Parathyroid adenoma (tissue), 2 donors: ENCODE measurements at regions not wholly inside any gene's neighbourhood (a gene's known extent, or its start where the extent isn't known, plus 50 kb on each side); places are given as distances from the start of the nearest gene placed in this dataset.

ENCODE experiments used
- H2AFZ ChIP-seq: fragments of 300-600 bp; sonication (generic); one replicate; pipeline ENCODE4 v1.7.0; 2017; ENCODE audit warnings: antibody characterized with exemption, mild to moderate bottlenecking
- H3K27ac ChIP-seq: fragments of 300-600 bp; sonication (generic); one replicate; pipeline ENCODE4 v1.7.0; 2017
- H3K27me3 ChIP-seq: fragments of 300-600 bp; sonication (generic); one replicate; pipeline ENCODE4 v1.7.0; 2017; ENCODE audit warnings: low read length; ENCODE audit not compliant: control insufficient read depth, insufficient read depth
- H3K36me3 ChIP-seq: fragments of 300-600 bp; sonication (generic); one replicate; pipeline ENCODE4 v1.7.0; 2017; ENCODE audit warnings: low read length; ENCODE audit not compliant: control insufficient read depth, insufficient read depth
- H3K4me1 ChIP-seq: fragments of 300-600 bp; sonication (generic); one replicate; pipeline ENCODE4 v1.7.0; 2017; ENCODE audit warnings: control low read depth
- H3K4me2 ChIP-seq: fragments of 300-600 bp; sonication (generic); one replicate; pipeline ENCODE4 v1.7.0; 2017; ENCODE audit warnings: low read length
- H3K4me3 ChIP-seq: fragments of 300-600 bp; sonication (generic); one replicate; pipeline ENCODE4 v1.7.0; 2017; ENCODE audit warnings: low read depth, low read length
- H3K79me2 ChIP-seq: fragments of 300-600 bp; sonication (generic); one replicate; pipeline ENCODE4 v1.7.0; 2017; ENCODE audit warnings: control low read depth
- H3K9ac ChIP-seq: fragments of 300-600 bp; sonication (generic); one replicate; pipeline ENCODE4 v1.7.0; 2017; ENCODE audit warnings: mild to moderate bottlenecking
- H3K9me3 ChIP-seq: fragments of 300-600 bp; sonication (generic); one replicate; pipeline ENCODE4 v1.7.0; 2017; ENCODE audit warnings: low read length; ENCODE audit not compliant: control insufficient read depth
- TF ChIP-seq, protein P1 (sequence below): fragments of 300-600 bp; sonication (generic); IDR thresholded peaks from one replicate; pipeline ENCODE4 v1.7.0; 2017; ENCODE audit warnings: antibody characterized with exemption, mild to moderate bottlenecking
- donor health status: primary hyperparathyroidism.

DNA sequence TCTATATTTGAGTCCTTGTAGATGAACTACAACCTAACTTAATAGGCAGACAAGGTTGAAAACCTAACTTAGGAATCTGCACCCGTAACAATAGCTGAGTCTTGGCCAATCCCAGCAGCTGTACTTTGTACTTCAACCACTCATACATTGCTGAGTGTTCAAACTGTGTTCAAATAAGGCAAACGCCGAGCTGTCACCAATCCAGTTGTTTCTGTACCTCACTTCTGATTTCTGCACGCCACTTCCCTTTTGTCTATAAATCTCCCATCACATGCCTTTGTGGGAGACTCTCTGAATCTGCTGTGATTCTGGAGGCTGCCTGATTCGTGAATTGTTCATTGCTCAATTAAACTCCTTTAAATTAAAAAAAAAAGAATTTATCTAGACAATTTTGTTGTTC, 167.8 kb upstream of the TUT7 start:
- H3K36me3 ChIP-seq, result no peaks in the 10 kb centered on the region
- no peak overlapping the region for H3K9ac ChIP-seq
- no peak overlapping the region for H3K4me2 ChIP-seq
- TF ChIP-seq, protein P1, sequence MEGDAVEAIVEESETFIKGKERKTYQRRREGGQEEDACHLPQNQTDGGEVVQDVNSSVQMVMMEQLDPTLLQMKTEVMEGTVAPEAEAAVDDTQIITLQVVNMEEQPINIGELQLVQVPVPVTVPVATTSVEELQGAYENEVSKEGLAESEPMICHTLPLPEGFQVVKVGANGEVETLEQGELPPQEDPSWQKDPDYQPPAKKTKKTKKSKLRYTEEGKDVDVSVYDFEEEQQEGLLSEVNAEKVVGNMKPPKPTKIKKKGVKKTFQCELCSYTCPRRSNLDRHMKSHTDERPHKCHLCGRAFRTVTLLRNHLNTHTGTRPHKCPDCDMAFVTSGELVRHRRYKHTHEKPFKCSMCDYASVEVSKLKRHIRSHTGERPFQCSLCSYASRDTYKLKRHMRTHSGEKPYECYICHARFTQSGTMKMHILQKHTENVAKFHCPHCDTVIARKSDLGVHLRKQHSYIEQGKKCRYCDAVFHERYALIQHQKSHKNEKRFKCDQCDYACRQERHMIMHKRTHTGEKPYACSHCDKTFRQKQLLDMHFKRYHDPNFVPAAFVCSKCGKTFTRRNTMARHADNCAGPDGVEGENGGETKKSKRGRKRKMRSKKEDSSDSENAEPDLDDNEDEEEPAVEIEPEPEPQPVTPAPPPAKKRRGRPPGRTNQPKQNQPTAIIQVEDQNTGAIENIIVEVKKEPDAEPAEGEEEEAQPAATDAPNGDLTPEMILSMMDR, result no peak
- H3K27me3 ChIP-seq, result no peaks in the 10 kb centered on the region
- H2AFZ ChIP-seq, result no peak overlapping the region
- H3K79me2 ChIP-seq, result no peaks in the 10 kb centered on the region
- H3K27ac ChIP-seq, result no peak overlapping the region
- H3K4me3 ChIP-seq, result no peak overlapping the region
- no peaks in the 10 kb centered on the region for H3K4me1 ChIP-seq
- no peaks in the 10 kb centered on the region for H3K9me3 ChIP-seq

DNA sequence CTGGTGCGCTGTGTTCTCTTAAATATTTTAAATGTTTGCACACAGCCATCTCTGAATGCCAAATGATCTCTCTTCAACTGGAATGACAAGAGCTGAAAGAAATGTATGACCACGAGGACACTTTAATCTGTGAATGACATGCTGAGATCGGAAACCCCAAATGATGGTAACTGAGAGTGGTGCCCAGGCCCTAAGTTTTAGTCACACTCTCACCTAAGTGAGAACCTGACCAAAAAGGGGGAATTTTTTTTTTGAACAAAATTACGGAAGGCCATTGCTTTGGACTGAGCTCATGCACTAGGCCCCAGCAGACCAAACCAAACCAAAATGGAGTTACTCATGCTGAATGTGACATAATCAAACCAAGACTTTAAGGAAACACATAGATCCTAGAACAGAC, 167.1 kb upstream of the TUT7 start:
- TF ChIP-seq, protein P1, result no peak
- H3K9me3 ChIP-seq, result no peaks in the 10 kb centered on the region
- no peak overlapping the region for H3K27ac ChIP-seq
- no peaks in the 10 kb centered on the region for H3K27me3 ChIP-seq
- no peaks in the 10 kb centered on the region for H3K36me3 ChIP-seq
- H3K79me2 ChIP-seq, result no peaks in the 10 kb centered on the region
- no peaks in the 10 kb centered on the region for H3K4me1 ChIP-seq
- no peak overlapping the region for H3K4me3 ChIP-seq
- no peak overlapping the region for H3K4me2 ChIP-seq
- H2AFZ ChIP-seq, result no peak overlapping the region
- H3K9ac ChIP-seq, result no peak overlapping the region

DNA sequence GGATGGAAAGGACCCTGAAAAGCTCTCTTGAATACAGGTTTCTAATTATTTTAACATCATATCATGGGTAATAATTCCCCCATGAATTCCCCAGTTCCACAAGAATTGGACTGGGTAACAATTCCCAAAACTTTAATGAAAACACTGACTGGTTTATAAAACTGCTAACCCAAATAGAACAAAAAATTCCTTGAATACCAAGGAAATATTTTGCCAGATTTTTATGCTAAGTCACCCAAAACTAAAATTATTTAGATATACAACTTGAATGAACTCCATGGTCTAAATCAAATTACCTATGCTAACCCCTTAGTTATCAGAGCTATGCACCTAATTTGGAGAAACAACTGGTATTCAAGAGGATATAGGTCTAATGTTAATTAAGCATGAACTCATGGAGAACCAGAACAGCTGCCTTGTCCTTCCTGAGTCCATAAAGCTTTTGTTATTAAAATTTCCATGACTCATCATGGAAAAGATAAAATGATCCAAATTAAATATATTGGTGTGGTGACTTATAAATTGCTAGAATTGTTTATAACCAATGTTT, 164.9 kb upstream of the TUT7 start:
- Histone ChIP-seq H3K4me2 (no peak overlapping the region), H3K27ac (no peak overlapping the region), H3K9me3 (no peaks in the 10 kb centered on the region), H3K36me3 (no peaks in the 10 kb centered on the region), H3K9ac (no peak overlapping the region), H3K79me2 (no peaks in the 10 kb centered on the region), H3K4me3 (no peak overlapping the region), H2AFZ (no peak overlapping the region), H3K27me3 (no peaks in the 10 kb centered on the region), H3K4me1 (no peaks in the 10 kb centered on the region)
- TF ChIP-seq, protein P1, result no peak

DNA sequence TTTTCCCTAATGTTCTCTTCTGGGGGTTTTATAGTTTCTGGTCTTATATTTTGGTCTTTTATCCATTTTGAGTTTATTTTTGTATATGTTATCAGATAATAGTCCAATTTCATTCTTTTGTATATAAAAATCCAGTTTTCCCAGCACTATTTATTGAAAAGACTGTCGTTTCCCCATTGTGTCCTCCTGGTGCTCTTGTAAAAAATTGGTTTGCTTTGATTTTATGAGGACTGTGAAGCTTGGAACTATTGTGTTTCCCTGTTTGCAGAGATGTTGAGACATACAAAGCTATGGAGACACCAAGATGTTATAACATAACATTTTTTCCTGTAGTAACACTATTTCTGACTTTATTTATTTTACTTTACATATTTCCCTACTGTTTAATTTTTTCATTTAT, 163.3 kb upstream of the TUT7 start:
- no peaks in the 10 kb centered on the region for H3K36me3 ChIP-seq
- no peak overlapping the region for H3K27ac ChIP-seq
- H3K4me1 ChIP-seq, result no peaks in the 10 kb centered on the region
- H3K79me2 ChIP-seq, result no peaks in the 10 kb centered on the region
- no peak overlapping the region for H3K4me2 ChIP-seq
- no peak overlapping the region for H2AFZ ChIP-seq
- H3K9me3 ChIP-seq, result no peaks in the 10 kb centered on the region
- no peak overlapping the region for H3K9ac ChIP-seq
- H3K27me3 ChIP-seq, result no peaks in the 10 kb centered on the region
- TF ChIP-seq, protein P1, result no peak
- no peak overlapping the region for H3K4me3 ChIP-seq

DNA sequence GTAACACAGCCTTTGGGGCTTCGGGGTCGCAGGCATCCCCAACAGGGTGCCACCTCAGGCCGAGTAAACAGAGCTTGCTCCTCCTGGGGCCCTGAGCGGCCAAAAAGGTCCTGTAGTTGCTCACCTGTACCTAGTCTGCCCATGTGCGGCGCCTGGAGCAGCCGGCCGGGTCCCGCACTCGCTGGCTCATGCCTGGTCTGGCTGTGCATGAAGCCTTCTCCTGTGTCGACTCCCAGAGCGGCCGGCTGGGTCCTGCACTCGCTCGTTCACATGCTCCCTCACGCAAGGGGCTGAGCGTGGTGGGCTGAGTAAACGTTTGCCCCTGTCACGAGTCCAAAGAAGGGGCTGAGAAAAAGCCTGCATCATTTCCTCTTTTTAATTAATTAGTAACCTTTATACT, 162.4 kb upstream of the TUT7 start:
- Histone ChIP-seq H3K79me2 (no peaks in the 10 kb centered on the region), H3K27ac (no peak overlapping the region), H3K9ac (no peak overlapping the region), H3K27me3 (no peaks in the 10 kb centered on the region), H2AFZ (no peak overlapping the region), H3K4me1 (no peaks in the 10 kb centered on the region), H3K4me2 (no peak overlapping the region), H3K9me3 (no peaks in the 10 kb centered on the region), H3K4me3 (no peak overlapping the region), H3K36me3 (no peaks in the 10 kb centered on the region)
- TF ChIP-seq, protein P1, result no peak
